ENCODE measurements at regions not wholly inside any gene's neighbourhood (a gene's known extent, or its start where the extent isn't known, plus 50 kb on each side); places are given as distances from the start of the nearest gene placed in this dataset.

DNA sequence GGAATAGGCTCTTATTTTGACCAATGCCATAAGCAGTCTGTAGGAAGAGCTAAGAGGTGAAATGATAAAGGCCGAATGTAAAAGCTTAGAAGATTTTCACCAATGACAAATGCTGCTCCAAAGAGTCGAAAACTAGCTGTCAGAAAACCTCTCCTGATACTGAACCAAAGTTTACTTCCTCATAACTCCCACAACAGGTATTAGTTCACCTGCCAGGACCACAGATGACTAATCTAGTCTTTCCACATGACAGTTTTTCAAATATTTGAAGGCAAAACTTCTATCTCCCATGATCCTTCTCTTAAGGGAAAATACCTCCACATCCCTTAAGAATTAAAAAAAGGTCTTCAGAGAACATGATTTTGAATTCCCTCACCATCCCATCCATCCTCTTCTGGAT, 473.2 kb upstream of the SPHKAP start:
- Histone ChIP-seq H3K4me1 (ENCODE audit: insufficient read depth, low read length) (no peaks in the 10 kb centered on the region), H2AFZ (ENCODE audit: low read length) (no peak overlapping the region), H3K27me3 (ENCODE audit: control insufficient read depth in 1 of 2, insufficient read depth in 2 of 2, low read length in 2 of 2) (no peaks in the 10 kb centered on the region), H3K27ac (ENCODE audit: extremely low read length, insufficient read depth, low read length) (no peak overlapping the region), H3K4me2 (ENCODE audit: low read depth, low read length) (no peak overlapping the region), H3K79me2 (ENCODE audit: insufficient read depth, low read length) (no peaks in the 10 kb centered on the region), H3K4me3 (replicated peaks in 1 of 3; ENCODE audit: insufficient read depth in 1 of 3, low read depth in 2 of 3, low read length in 3 of 3) (no peak overlapping the region), H3K9ac (ENCODE audit: insufficient read depth, low read depth, low read length) (no peak overlapping the region), H4K20me1 (ENCODE audit: insufficient read depth, low read length) (no peaks in the 10 kb centered on the region), H3K36me3 (replicated peaks in 1 of 2; ENCODE audit: control insufficient read depth in 1 of 2, insufficient read depth in 2 of 2, low read length in 2 of 2) (no peaks in the 10 kb centered on the region), H3K9me3 (ENCODE audit: low read length) (no peaks in the 10 kb centered on the region)
- BruUV-seq (replicated peaks) = no TSS peak
- FAIRE-seq = no peak
- CTCF ChIA-PET (ENCODE audit: low intra/inter-chr PET ratio, low total read pairs) = no interaction called here
- POLR2A ChIA-PET = no interaction called here
- TF ChIP-seq MEIS2 (CRISPR knock-in tag; IDR thresholded peaks at IDR 0.05) = no peak
- no peak for TF ChIP-seq KDM5A (IDR thresholded peaks at IDR 0.05; ENCODE audit: borderline replicate concordance, low read length)
- TF ChIP-seq, protein P1, sequence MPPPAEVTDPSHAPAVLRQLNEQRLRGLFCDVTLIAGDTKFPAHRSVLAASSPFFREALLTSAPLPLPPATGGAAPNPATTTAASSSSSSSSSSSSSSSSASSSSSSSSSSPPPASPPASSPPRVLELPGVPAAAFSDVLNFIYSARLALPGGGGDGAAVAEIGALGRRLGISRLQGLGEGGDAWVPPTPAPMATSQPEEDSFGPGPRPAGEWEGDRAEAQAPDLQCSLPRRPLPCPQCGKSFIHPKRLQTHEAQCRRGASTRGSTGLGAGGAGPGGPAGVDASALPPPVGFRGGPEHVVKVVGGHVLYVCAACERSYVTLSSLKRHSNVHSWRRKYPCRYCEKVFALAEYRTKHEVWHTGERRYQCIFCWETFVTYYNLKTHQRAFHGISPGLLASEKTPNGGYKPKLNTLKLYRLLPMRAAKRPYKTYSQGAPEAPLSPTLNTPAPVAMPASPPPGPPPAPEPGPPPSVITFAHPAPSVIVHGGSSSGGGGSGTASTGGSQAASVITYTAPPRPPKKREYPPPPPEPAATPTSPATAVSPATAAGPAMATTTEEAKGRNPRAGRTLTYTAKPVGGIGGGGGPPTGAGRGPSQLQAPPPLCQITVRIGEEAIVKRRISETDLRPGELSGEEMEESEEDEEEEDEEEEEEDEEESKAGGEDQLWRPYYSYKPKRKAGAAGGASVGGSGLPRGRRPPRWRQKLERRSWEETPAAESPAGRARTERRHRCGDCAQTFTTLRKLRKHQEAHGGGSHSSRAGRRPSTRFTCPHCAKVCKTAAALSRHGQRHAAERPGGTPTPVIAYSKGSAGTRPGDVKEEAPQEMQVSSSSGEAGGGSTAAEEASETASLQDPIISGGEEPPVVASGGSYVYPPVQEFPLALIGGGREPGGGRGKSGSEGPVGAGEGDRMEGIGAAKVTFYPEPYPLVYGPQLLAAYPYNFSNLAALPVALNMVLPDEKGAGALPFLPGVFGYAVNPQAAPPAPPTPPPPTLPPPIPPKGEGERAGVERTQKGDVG (CRISPR knock-in tag; IDR thresholded peaks at IDR 0.05; ENCODE audit: borderline replicate concordance) = no peak
- no peak for TF ChIP-seq TAF1 (CRISPR knock-in tag; IDR thresholded peaks at IDR 0.05)
- TF ChIP-seq, protein P2, sequence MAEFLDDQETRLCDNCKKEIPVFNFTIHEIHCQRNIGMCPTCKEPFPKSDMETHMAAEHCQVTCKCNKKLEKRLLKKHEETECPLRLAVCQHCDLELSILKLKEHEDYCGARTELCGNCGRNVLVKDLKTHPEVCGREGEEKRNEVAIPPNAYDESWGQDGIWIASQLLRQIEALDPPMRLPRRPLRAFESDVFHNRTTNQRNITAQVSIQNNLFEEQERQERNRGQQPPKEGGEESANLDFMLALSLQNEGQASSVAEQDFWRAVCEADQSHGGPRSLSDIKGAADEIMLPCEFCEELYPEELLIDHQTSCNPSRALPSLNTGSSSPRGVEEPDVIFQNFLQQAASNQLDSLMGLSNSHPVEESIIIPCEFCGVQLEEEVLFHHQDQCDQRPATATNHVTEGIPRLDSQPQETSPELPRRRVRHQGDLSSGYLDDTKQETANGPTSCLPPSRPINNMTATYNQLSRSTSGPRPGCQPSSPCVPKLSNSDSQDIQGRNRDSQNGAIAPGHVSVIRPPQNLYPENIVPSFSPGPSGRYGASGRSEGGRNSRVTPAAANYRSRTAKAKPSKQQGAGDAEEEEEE (CRISPR knock-in tag; IDR thresholded peaks at IDR 0.05; ENCODE audit: borderline replicate concordance) = no peak
- intact Hi-C loops (cut with micrococcal nuclease; ENCODE audit: unreplicated experiment) (no loop called here), in situ Hi-C loops (cut with HindIII; ENCODE audit: extremely low pct_ligation_motif_present, low pct_unique_long_range_greater_than_20kb) (loop anchor here (25.0 kb wide), 1 partner anchor 742 kb away; no protein-coding TSS in a partner anchor)
- no peak for ATAC-seq
- 0% methylated on average over 2 of the region's 2 CpGs for WGBS (ENCODE audit: low lambda C conversion rate)
- DNase-seq (ENCODE audit: low spot score) = no peak

Data from HepG2 (cell line).